Activated naive CD8-positive, alpha-beta T cell treated with anti-CD3 and anti-CD28 coated beads, Interleukin-2, amount 50 U/mL, for 24 hours (primary cell): ENCODE measurements at regions not wholly inside any gene's neighbourhood (a gene's known extent, or its start where the extent isn't known, plus 50 kb on each side); places are given as distances from the start of the nearest gene placed in this dataset.

Experiments
- ATAC-seq: fragments of 150-1000 bp; cut with Tn5 transposase; one replicate; pipeline ENCODE4 v1.10.0; 2021
- DNase-seq: peaks from one replicate; pipeline ENCODE4 v3.0.0; 2021
- H3K27ac Mint-ChIP-seq: one replicate; pipeline ENCODE4 v1.8.0; 2021; ENCODE audit warnings: mild to moderate bottlenecking, mixed read lengths
- H3K27me3 Mint-ChIP-seq: one replicate; pipeline ENCODE4 v1.8.0; 2021; ENCODE audit warnings: mixed read lengths
- H3K36me3 Mint-ChIP-seq: one replicate; pipeline ENCODE4 v1.8.0; 2021; ENCODE audit warnings: low read depth, mixed read lengths
- H3K4me1 Mint-ChIP-seq: one replicate; pipeline ENCODE4 v1.8.0; 2021; ENCODE audit warnings: mixed read lengths
- H3K4me3 Mint-ChIP-seq: one replicate; pipeline ENCODE4 v1.8.0; 2021; ENCODE audit warnings: mild to moderate bottlenecking, moderate library complexity, mixed read lengths
- H3K9me3 Mint-ChIP-seq: one replicate; pipeline ENCODE4 v1.8.0; 2021; ENCODE audit warnings: mixed read lengths

DNA sequence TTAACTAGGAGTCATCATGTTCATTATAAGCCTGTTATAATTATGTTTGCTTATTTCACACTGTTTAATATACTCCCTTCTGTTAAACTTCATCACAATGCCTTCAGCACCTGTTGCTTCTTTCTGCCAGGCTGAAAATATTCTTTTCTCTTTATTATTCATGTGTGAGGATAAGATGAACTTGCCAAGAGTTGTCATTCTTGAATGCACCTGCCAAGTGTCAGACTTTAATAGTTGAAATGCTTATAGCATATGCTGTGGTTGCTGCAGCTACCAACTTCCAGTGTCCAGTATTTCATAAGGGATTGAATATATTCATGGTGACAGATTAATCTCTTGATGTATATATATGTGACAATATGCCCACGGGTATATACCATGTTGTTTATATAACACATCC is 339.2 kb upstream of the MEOX2 start:
- DNase-seq: no peak
- no peak overlapping the region for H3K4me3 Mint-ChIP-seq
- H3K27me3 Mint-ChIP-seq: no peaks in the 10 kb centered on the region
- no peak for ATAC-seq
- H3K4me1 Mint-ChIP-seq: no peaks in the 10 kb centered on the region
- no peak overlapping the region for H3K27ac Mint-ChIP-seq
- no peaks in the 10 kb centered on the region for H3K36me3 Mint-ChIP-seq
- no peaks in the 10 kb centered on the region for H3K9me3 Mint-ChIP-seq

DNA sequence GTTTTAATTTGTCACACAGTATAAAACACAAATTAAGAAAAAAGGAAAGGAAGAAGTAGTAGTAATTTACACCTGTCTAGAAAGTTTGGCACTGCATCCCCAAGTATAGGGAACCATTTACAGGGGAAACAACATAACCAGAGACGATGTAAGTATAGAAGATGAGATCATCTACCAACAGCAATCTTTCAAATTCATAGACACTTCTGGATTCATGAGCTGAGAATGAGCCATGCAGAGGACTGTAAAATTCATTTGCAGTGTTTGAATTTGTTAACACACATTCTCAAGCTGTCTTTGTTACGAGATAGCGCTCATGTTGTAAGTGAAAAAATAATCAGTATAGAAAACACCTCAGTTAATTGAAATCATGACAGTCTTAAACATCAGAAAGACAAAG is 337.0 kb upstream of the MEOX2 start:
- H3K4me1 Mint-ChIP-seq: no peaks in the 10 kb centered on the region
- H3K9me3 Mint-ChIP-seq: peaks cover 6% of the 10 kb centered on the region
- no peak for ATAC-seq
- no peak for DNase-seq
- no peaks in the 10 kb centered on the region for H3K27me3 Mint-ChIP-seq
- H3K36me3 Mint-ChIP-seq: no peaks in the 10 kb centered on the region
- H3K4me3 Mint-ChIP-seq: no peak overlapping the region
- no peak overlapping the region for H3K27ac Mint-ChIP-seq

DNA sequence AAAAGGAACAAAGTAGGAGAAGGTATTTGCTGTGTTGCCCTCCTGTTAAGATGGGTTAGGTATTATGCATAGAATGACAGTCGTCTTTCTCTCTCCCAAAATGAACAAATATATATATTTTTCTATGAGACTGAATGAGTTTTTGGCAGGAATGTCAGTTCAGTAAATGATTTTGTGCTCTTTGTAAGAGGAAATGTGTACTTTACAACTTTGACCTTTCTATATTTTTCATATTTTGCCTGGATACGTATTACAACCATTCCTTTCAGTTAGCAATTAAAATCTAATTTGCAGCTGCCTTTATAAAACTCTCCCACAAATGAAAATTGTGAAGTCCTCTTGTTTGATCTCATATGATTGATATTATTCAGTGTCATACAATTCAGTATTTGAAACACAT is 336.6 kb upstream of the MEOX2 start:
- Mint-ChIP-seq H3K9me3 (peaks cover 6% of the 10 kb centered on the region), H3K4me3 (no peak overlapping the region), H3K4me1 (no peaks in the 10 kb centered on the region), H3K36me3 (no peaks in the 10 kb centered on the region), H3K27me3 (no peaks in the 10 kb centered on the region), H3K27ac (no peak overlapping the region)
- DNase-seq (no peak), ATAC-seq (no peak)

DNA sequence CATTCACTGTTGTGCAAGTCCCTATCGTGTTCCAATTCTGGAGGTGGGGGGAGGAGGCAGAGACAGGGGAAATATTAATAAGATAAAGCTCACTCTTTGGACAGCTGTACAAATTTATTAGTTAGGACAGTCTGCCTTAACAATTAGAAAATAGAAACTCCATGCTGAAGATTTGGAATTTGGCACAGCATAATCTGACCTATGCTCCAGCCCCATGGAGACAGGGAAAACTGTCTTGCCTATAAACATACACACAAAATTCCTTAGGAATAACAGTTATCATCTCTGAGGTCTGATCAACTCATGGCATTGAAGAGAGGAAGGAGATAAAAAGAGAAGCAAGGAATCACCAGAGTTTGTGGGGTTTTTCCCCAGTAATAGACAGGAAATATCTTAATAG is 335.4 kb upstream of the MEOX2 start:
- Mint-ChIP-seq H3K4me3 (no peak overlapping the region), H3K27ac (no peak overlapping the region), H3K36me3 (no peaks in the 10 kb centered on the region), H3K4me1 (no peaks in the 10 kb centered on the region), H3K9me3 (peaks cover 6% of the 10 kb centered on the region), H3K27me3 (no peaks in the 10 kb centered on the region)
- ATAC-seq (no peak), DNase-seq (no peak)

DNA sequence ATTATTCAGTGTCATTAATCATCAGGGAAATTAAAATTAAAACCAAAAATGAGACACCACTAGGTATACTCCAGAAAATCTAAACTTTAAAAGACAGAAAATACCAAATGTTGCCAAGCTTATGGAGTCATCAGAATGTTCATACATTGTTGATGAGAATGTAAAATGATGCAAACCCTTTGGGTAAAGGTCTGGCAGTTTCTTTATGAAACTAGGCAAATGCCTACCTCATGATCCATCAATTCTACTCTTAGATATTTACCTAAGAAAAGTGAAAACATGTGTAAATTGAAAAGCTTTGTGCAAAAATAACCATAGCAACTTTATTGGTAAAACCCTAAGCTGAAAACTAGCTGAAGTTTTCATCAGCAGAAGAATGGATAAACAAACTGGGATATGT is 329.5 kb upstream of the MEOX2 start:
- Mint-ChIP-seq H3K27me3 (no peaks in the 10 kb centered on the region), H3K4me3 (no peak overlapping the region), H3K36me3 (no peaks in the 10 kb centered on the region), H3K4me1 (no peaks in the 10 kb centered on the region), H3K27ac (no peak overlapping the region), H3K9me3 (peaks cover 6% of the 10 kb centered on the region)
- DNase-seq: no peak
- no peak for ATAC-seq

DNA sequence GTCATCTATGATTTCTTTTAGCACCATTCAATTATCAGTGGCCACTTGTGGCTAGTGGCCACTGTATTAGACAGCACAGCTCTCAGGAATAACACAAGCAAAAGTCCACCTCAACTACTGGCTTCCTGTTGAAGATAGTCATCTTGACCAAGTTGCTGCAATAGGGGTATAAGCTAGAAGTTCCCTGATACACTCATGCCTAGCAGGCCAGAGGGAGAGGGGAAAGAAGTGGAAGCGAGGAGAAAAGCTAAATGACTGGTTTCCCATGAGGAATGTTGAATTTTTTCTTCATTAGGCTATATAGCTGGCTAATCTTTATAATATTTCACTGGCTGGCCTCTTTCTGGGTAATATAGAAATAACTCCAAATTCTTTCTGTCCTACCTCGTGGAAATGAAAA is 327.5 kb upstream of the MEOX2 start:
- Mint-ChIP-seq H3K36me3 (no peaks in the 10 kb centered on the region), H3K27ac (no peak overlapping the region), H3K4me3 (no peak overlapping the region), H3K9me3 (no peaks in the 10 kb centered on the region), H3K27me3 (no peaks in the 10 kb centered on the region), H3K4me1 (no peaks in the 10 kb centered on the region)
- no peak for DNase-seq
- no peak for ATAC-seq

DNA sequence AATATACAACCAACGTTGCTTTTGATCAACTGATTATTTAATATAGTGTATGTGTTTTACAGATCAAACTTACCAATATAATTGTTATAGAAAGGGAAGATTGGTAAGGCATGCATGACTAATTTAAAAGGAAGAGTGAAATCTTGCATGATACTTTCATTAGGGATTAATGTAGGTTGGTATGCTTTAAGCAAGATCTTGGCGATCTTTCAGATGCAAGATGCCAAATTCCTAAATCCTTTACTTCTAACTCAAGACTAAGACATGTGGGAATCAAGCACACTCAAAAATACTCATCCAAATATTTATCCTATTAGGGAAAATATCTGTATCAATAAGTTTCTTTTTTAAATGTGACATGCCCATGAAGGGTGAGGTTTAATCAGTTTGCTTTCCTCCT is 321.4 kb upstream of the MEOX2 start:
- H3K27me3 Mint-ChIP-seq: no peaks in the 10 kb centered on the region
- H3K9me3 Mint-ChIP-seq: no peaks in the 10 kb centered on the region
- ATAC-seq: no peak

DNA sequence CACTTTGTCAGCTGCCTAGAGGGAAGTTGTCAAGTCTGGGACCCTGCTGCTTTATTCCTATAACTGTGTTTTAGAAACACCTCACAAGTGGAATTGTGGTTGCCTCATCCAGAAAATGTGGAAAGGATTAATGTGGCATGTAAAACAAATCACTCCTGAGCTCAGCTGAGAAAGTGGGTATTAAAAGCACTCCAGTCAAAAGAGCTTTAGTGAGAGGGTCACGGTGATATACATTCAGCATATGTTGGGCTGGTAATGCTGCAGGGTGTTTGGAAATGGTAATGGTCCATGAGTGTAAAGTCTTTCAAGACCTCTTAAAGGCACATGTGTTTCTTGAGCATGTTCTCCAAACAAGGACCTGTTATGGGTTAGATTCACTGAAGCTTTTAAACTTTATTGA is 318.2 kb upstream of the MEOX2 start:
- no peak overlapping the region for H3K4me3 Mint-ChIP-seq
- no peak for ATAC-seq
- no peaks in the 10 kb centered on the region for H3K4me1 Mint-ChIP-seq
- H3K36me3 Mint-ChIP-seq: no peaks in the 10 kb centered on the region
- no peak for DNase-seq
- H3K9me3 Mint-ChIP-seq: no peaks in the 10 kb centered on the region
- H3K27ac Mint-ChIP-seq: no peak overlapping the region
- H3K27me3 Mint-ChIP-seq: no peaks in the 10 kb centered on the region

More for the DNA sequence above, 321.4 kb upstream of the MEOX2 start:
- Mint-ChIP-seq H3K4me3 (no peak overlapping the region), H3K27ac (no peak overlapping the region), H3K36me3 (no peaks in the 10 kb centered on the region), H3K4me1 (no peaks in the 10 kb centered on the region)
- DNase-seq: no peak

DNA sequence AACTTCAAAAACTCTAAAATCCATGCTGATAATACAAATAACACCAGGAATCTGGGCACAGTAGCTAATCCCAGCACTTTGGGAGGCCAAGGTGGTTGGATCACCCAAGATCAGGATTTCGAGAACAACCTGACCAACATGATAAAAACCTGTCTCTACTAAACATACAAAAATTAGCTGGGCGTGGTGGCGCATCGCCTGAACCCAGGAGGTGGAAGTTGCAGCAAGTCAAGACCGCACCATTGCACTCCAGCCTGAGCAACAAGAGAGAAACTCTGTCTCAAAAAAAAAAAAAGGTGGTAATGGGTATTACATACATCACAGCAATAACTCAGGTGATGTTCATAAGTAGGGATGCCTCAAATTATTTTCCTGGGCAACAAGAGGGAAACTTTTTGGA is 315.0 kb upstream of the MEOX2 start:
- no peak for ATAC-seq
- H3K27me3 Mint-ChIP-seq: no peaks in the 10 kb centered on the region
- no peak for DNase-seq

DNA sequence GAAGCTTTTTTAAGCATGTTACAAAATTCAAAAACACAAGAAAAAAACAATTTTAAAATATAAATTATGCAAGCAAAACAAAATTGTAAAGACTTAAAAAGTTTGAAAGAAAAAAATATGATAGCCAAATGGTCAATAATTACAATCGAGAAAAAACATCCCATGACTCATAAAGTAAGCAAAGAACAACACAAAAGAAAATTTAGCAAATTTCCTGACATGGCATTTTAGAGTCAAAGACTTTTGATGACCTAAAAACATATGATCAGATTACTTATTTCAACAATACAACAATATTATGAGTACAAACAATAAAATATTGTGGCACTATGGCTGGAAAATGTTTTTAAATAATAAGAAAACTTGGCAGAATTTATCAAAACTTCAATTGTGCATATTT is 312.1 kb upstream of the MEOX2 start:
- H3K4me3 Mint-ChIP-seq: no peak overlapping the region
- H3K9me3 Mint-ChIP-seq: no peaks in the 10 kb centered on the region
- ATAC-seq: no peak
- H3K27ac Mint-ChIP-seq: no peak overlapping the region
- no peaks in the 10 kb centered on the region for H3K36me3 Mint-ChIP-seq
- no peak for DNase-seq
- no peaks in the 10 kb centered on the region for H3K27me3 Mint-ChIP-seq
- no peaks in the 10 kb centered on the region for H3K4me1 Mint-ChIP-seq

More for the DNA sequence above, 315.0 kb upstream of the MEOX2 start:
- no peak overlapping the region for H3K27ac Mint-ChIP-seq
- no peaks in the 10 kb centered on the region for H3K36me3 Mint-ChIP-seq
- H3K4me3 Mint-ChIP-seq: no peak overlapping the region
- no peaks in the 10 kb centered on the region for H3K4me1 Mint-ChIP-seq
- no peaks in the 10 kb centered on the region for H3K9me3 Mint-ChIP-seq

DNA sequence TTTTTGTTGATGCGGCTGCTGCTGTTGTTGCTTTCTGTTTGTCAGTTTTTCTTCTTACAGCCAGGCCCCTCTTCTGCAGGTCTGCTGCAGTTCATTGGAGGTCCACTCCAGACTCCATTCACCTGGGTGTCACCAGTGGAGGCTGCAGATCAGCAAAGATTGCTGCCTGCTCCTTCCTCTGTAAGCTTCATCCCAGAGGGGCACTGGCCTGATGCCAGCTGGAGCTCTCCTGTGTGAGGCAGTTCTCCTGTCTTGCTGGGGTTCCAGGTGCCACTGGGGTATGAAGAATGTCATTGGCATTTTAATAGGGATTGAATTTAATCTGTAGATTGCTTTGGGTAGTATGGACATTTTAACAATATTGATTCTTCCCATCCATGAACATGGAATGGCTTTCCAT is 308.5 kb upstream of the MEOX2 start:
- H3K4me1 Mint-ChIP-seq: no peaks in the 10 kb centered on the region
- H3K36me3 Mint-ChIP-seq: no peaks in the 10 kb centered on the region
- H3K27me3 Mint-ChIP-seq: no peaks in the 10 kb centered on the region
- no peak overlapping the region for H3K27ac Mint-ChIP-seq
- ATAC-seq (no peak), DNase-seq (no peak)
- H3K9me3 Mint-ChIP-seq: no peaks in the 10 kb centered on the region
- H3K4me3 Mint-ChIP-seq: no peak overlapping the region

DNA sequence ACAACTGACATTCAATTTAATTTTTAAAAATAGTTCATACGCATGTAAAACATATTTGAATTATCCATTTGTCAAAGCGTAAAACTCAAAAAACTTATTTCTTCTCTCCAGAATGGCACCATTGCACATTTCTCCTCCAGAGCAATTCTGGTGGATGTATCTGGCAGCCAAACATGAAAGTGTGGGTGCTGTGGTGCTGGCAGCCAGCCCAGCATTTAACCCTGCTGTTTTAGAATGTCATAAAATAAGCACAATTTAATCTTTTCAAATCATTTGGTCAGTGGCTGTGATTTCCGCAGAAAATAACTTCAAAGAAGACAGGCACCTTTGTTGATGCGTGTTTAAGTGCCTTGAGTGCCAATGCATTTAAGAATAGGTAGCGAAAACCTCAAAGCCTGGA is 302.7 kb upstream of the MEOX2 start:
- ATAC-seq (no peak), DNase-seq (no peak)
- Mint-ChIP-seq H3K27ac (no peak overlapping the region), H3K27me3 (no peaks in the 10 kb centered on the region), H3K9me3 (no peaks in the 10 kb centered on the region), H3K4me1 (no peaks in the 10 kb centered on the region), H3K4me3 (no peak overlapping the region), H3K36me3 (no peaks in the 10 kb centered on the region)

DNA sequence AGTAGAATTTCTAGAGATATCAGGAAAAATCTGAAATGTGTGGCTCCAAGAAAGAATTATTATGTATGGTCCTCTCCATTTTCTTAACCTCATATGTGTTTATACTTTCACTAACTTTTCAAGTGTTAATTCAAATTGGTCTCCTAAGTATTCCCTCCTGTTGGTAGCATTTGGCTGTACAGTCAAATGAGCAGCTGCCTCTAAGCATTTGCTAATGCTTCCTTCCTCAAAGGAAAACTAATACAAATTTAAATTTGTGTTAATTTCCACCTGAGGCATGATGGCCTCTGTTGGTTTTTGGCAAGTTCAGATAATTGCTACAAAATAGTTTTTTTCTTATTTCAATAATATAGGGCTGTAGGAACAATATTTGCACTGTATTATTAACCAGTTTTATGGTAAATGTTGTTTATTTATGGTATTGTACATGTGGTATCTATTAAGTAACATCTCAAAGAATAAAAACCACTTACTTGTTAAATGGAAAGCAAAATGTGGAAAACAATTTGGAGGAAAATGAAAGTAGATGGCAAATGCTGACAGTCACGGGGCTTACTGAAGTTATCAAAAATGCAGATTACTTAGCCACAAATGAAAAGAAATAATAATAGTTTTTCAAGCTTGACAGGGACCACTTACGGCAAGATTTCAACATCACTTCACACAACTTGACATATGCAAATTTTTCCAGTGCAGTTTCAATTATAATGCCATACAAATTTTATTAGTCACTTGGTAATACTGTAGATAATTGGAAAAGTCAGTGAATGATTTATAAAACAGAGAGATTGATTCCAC is 299.3 kb upstream of the MEOX2 start:
- Mint-ChIP-seq H3K4me3 (no peak overlapping the region), H3K4me1 (no peaks in the 10 kb centered on the region), H3K27me3 (no peaks in the 10 kb centered on the region), H3K36me3 (no peaks in the 10 kb centered on the region), H3K27ac (no peak overlapping the region), H3K9me3 (peaks cover 5% of the 10 kb centered on the region)
- DNase-seq (no peak), ATAC-seq (no peak)

DNA sequence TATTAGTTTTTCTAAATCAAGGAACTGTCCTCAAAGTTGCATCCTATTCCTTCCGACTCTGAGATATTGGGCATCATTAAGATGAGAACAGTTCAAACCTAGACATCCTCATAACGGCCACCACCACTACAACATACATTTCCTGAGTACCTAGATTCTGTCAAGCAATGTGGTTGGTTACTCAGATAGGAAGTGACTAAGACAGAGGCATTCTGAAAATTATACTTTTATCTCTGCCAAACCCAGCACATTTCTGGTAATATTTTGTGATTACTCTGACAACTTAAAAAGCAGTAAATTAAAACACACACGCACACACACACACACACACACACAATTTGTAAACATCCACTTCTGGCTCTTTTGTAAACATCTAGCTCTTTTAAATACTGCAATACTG is 291.2 kb upstream of the MEOX2 start:
- Mint-ChIP-seq H3K9me3 (peaks cover 9% of the 10 kb centered on the region), H3K27me3 (no peaks in the 10 kb centered on the region), H3K4me3 (no peak overlapping the region), H3K4me1 (no peaks in the 10 kb centered on the region), H3K36me3 (no peaks in the 10 kb centered on the region), H3K27ac (no peak overlapping the region)
- DNase-seq (no peak), ATAC-seq (no peak)

DNA sequence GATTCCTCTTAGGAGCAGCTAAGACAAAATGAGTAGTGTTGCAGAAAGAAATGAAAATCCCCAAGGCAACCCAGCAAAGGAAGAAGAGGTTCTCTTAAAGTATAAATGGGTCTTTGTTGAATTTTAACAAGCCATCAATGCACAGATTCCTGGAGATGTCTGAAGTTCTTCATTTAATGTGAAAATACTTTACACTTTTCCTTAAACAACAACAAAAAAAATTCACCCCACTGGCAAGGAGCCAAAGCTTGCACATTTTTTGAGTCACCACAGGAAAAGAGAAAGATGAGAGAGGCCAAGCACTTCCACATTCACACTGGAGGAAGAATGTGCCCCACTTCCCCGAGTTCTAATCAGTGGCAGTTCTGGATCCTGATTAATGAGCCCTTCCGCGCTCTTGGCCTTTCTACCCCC is 286.4 kb upstream of the MEOX2 start:
- no peaks in the 10 kb centered on the region for H3K4me1 Mint-ChIP-seq
- ATAC-seq: no peak
- no peak overlapping the region for H3K4me3 Mint-ChIP-seq
- peaks cover 3% of the 10 kb centered on the region for H3K9me3 Mint-ChIP-seq
- DNase-seq: no peak
- H3K36me3 Mint-ChIP-seq: no peaks in the 10 kb centered on the region
- H3K27ac Mint-ChIP-seq: no peak overlapping the region
- H3K27me3 Mint-ChIP-seq: no peaks in the 10 kb centered on the region

DNA sequence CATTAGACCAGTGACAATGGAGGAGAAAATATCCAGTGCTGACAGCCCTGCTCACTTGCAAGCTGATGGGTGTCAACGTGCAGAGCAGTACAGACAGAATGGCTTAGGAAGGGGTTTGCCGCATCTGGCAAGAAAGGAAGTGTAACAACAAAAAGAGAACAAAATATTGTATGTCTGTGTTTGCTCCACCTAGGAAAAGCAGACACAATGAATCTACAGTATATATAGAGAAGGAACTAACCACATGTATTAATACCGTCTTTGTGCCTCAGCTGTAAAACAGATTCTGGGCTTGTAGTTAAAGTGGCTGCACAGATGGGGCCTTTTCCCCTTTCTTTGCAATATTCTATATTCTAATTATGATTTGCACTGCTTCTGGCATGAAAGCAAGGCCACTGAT is 281.1 kb upstream of the MEOX2 start:
- Mint-ChIP-seq H3K9me3 (peaks cover 4% of the 10 kb centered on the region), H3K27ac (no peak overlapping the region), H3K4me1 (no peaks in the 10 kb centered on the region), H3K36me3 (no peaks in the 10 kb centered on the region), H3K27me3 (no peaks in the 10 kb centered on the region), H3K4me3 (no peak overlapping the region)
- ATAC-seq (no peak), DNase-seq (no peak)
